ENCODE measurements at regions not wholly inside any gene's neighbourhood (a gene's known extent, or its start where the extent isn't known, plus 50 kb on each side); places are given as distances from the start of the nearest gene placed in this dataset.
A peak's percentile ranks its signal among the peaks of the same experiment; 100 is the strongest.

- DNase-seq: no peak
These were observed 62.4 kb upstream of the ARG1 start for GRCh38 chr6:131510591-131510990.

GRCh38 chr6:131519670-131520436 lies 53.2 kb upstream of the ARG1 start:
- DNase-seq: peak; percentile 24 to 53
